Right cardiac atrium (tissue), 5 donors: ENCODE measurements at regions not wholly inside any gene's neighbourhood (a gene's known extent, or its start where the extent isn't known, plus 50 kb on each side); places are given as distances from the start of the nearest gene placed in this dataset.
A peak's percentile ranks its signal among the peaks of the same experiment; 100 is the strongest.

Experiments used
- ATAC-seq, 2 donors: fragments of 200-7000 bp; cut with Tn5 transposase; one replicate each; pipeline versions ENCODE4 v1.8.0 to v1.9.1; 2020; ENCODE audit warnings: moderate library complexity in 2 of 2, mild to moderate bottlenecking in 1 of 2
- DNase-seq, 3 donors: peaks; one replicate each; pipeline ENCODE4 v3.0.0-alpha.2; 2020
- H3K27ac ChIP-seq: one replicate; pipeline ENCODE4 v1.5.1; 2013; ENCODE audit warnings: mild to moderate bottlenecking, low read length, control low read depth, moderate library complexity
- H3K27me3 ChIP-seq: one replicate; pipeline ENCODE4 v1.6.1; 2013; ENCODE audit not compliant: control insufficient read depth, insufficient read depth
- H3K4me1 ChIP-seq: one replicate; pipeline ENCODE4 v1.6.1; 2013; ENCODE audit warnings: low read length; ENCODE audit not compliant: control insufficient read depth, insufficient read depth
- H3K4me3 ChIP-seq: one replicate; pipeline ENCODE4 v1.5.1; 2013; ENCODE audit warnings: low read length, control low read depth
- H3K9me3 ChIP-seq: one replicate; pipeline ENCODE4 v1.6.1; 2013; ENCODE audit warnings: low read length; ENCODE audit not compliant: control insufficient read depth
- WGBS: extraction: QIAGEN DNeasy Blood & Tissue Kit; methylation state at CpG from one replicate; pipeline ENCODE4 v1.1.7; 2013; 5-methylcytosine and 5-hydroxymethylcytosine counted together
- intact Hi-C, 4 donors: fragments of 100-400 bp; cut with DNase I; formaldehyde crosslinking; loops; one replicate each; pipeline versions ENCODE4 v1.11.0 to v1.14.0; 2022 to 2023
- donor health status: healthy with polysubstance abuse.
- donor health status: DM: no; HTN: yes; CAD: no.
- donor health status: DM: no; HTN: no; CAD: no.
- donor health status: DM: no; HTN: yes; CAD: no; lungs with severe emphysema.
- donor health status: DM: yes; HTN: yes; CAD: no.

- H3K27ac ChIP-seq: no peak overlapping the region
- H3K4me3 ChIP-seq: no peak overlapping the region
- intact Hi-C loops: no loop called here
- 87% methylated on average over 3 of the region's 3 CpGs for WGBS
- no peaks in the 10 kb centered on the region for H3K9me3 ChIP-seq
- ATAC-seq: no peak
- no peak for DNase-seq
- H3K4me1 ChIP-seq: no peaks in the 10 kb centered on the region
- no peaks in the 10 kb centered on the region for H3K27me3 ChIP-seq
Observed at GRCh38 chr12:58189893-58190292, 248.5 kb downstream of the ATP23 start.

GRCh38 chr12:58190618-58191017, 249.3 kb downstream of the ATP23 start:
- H3K27me3 ChIP-seq: no peaks in the 10 kb centered on the region
- intact Hi-C loops: no loop called here
- H3K9me3 ChIP-seq: no peaks in the 10 kb centered on the region
- no peak for DNase-seq
- ATAC-seq: no peak
- H3K27ac ChIP-seq: no peak overlapping the region
- 73% methylated on average over 5 of the region's 5 CpGs for WGBS
- no peak overlapping the region for H3K4me3 ChIP-seq
- H3K4me1 ChIP-seq: no peaks in the 10 kb centered on the region

GRCh38 chr12:58196971-58197370, 255.6 kb downstream of the ATP23 start:
- no peaks in the 10 kb centered on the region for H3K9me3 ChIP-seq
- H3K4me3 ChIP-seq: no peak overlapping the region
- H3K27me3 ChIP-seq: no peaks in the 10 kb centered on the region
- intact Hi-C loops: no loop called here
- H3K4me1 ChIP-seq: no peaks in the 10 kb centered on the region
- ATAC-seq (no peak), DNase-seq (no peak)
- H3K27ac ChIP-seq: no peak overlapping the region

- DNase-seq: no peak
- intact Hi-C loops: no loop called here
Observed at GRCh38 chr12:58202933-58203718, 261.8 kb downstream of the ATP23 start.

GRCh38 chr12:58204071-58204470, 262.7 kb downstream of the ATP23 start:
- Histone ChIP-seq H3K27me3 (no peaks in the 10 kb centered on the region), H3K4me1 (peaks cover 2% of the 10 kb centered on the region), H3K4me3 (no peak overlapping the region), H3K27ac (peak overlapping the region; percentile 9), H3K9me3 (no peaks in the 10 kb centered on the region)
- intact Hi-C loops: no loop called here
- WGBS: 31% methylated on average over 1 of the region's 1 CpG
- ATAC-seq (no peak), DNase-seq (no peak)

More at GRCh38 chr12:58202933-58203718, 261.8 kb downstream of the ATP23 start:
- H3K27ac ChIP-seq: no peak overlapping the region
- ATAC-seq: peak in 1 of 2 donors; percentile 64
- H3K9me3 ChIP-seq: no peaks in the 10 kb centered on the region
- peaks cover 2% of the 10 kb centered on the region for H3K4me1 ChIP-seq
- H3K4me3 ChIP-seq: no peak overlapping the region
- H3K27me3 ChIP-seq: no peaks in the 10 kb centered on the region
- WGBS: 36% methylated on average over 3 of the region's 3 CpGs

- intact Hi-C loops: no loop called here
- 74% methylated on average over 3 of the region's 3 CpGs for WGBS
- Histone ChIP-seq H3K4me3 (no peak overlapping the region), H3K27ac (no peak overlapping the region), H3K4me1 (peaks cover 2% of the 10 kb centered on the region), H3K9me3 (no peaks in the 10 kb centered on the region), H3K27me3 (no peaks in the 10 kb centered on the region)
- no peak for ATAC-seq
- no peak for DNase-seq
Observed at GRCh38 chr12:58206876-58207275, 265.5 kb downstream of the ATP23 start.

- 95% methylated on average over 9 of the region's 9 CpGs for WGBS
- Histone ChIP-seq H3K27ac (no peak overlapping the region), H3K4me1 (no peaks in the 10 kb centered on the region)
Observed at GRCh38 chr12:58211211-58211610, 269.8 kb downstream of the ATP23 start.

GRCh38 chr12:58217130-58217529, 275.8 kb downstream of the ATP23 start:
- H3K4me1 ChIP-seq: no peaks in the 10 kb centered on the region
- ATAC-seq (no peak), DNase-seq (no peak)
- H3K27ac ChIP-seq: no peak overlapping the region
- no peaks in the 10 kb centered on the region for H3K27me3 ChIP-seq
- WGBS: 90% methylated on average over 1 of the region's 1 CpG
- H3K9me3 ChIP-seq: no peaks in the 10 kb centered on the region
- intact Hi-C loops: no loop called here
- H3K4me3 ChIP-seq: no peak overlapping the region

More at GRCh38 chr12:58211211-58211610, 269.8 kb downstream of the ATP23 start:
- intact Hi-C loops: no loop called here
- Histone ChIP-seq H3K9me3 (no peaks in the 10 kb centered on the region), H3K27me3 (no peaks in the 10 kb centered on the region), H3K4me3 (no peak overlapping the region)
- DNase-seq: no peak
- ATAC-seq: no peak

- no peak for DNase-seq
- no peak overlapping the region for H3K27ac ChIP-seq
- no peak overlapping the region for H3K4me3 ChIP-seq
- no peaks in the 10 kb centered on the region for H3K4me1 ChIP-seq
- intact Hi-C loops: no loop called here
- H3K9me3 ChIP-seq: no peaks in the 10 kb centered on the region
- ATAC-seq: no peak
- H3K27me3 ChIP-seq: no peaks in the 10 kb centered on the region
- 53% methylated on average over 3 of the region's 3 CpGs for WGBS
Observed at GRCh38 chr12:58224536-58225105, 283.3 kb downstream of the ATP23 start.

- no peak for DNase-seq
- Histone ChIP-seq H3K4me3 (no peak overlapping the region), H3K9me3 (no peaks in the 10 kb centered on the region), H3K27me3 (no peaks in the 10 kb centered on the region), H3K4me1 (no peaks in the 10 kb centered on the region), H3K27ac (no peak overlapping the region)
- ATAC-seq: no peak
- intact Hi-C loops: no loop called here
Observed at GRCh38 chr12:58225203-58225877, 284.0 kb downstream of the ATP23 start.

GRCh38 chr12:58233886-58234285, 292.5 kb downstream of the ATP23 start:
- no peak for DNase-seq
- no peaks in the 10 kb centered on the region for H3K9me3 ChIP-seq
- intact Hi-C loops: no loop called here
- H3K4me1 ChIP-seq: no peaks in the 10 kb centered on the region
- no peak for ATAC-seq
- H3K27ac ChIP-seq: no peak overlapping the region
- 92% methylated on average over 2 of the region's 2 CpGs for WGBS
- no peak overlapping the region for H3K4me3 ChIP-seq
- H3K27me3 ChIP-seq: no peaks in the 10 kb centered on the region
